ENCODE measurements at regions not wholly inside any gene's neighbourhood (a gene's known extent, or its start where the extent isn't known, plus 50 kb on each side); places are given as distances from the start of the nearest gene placed in this dataset.

DNA sequence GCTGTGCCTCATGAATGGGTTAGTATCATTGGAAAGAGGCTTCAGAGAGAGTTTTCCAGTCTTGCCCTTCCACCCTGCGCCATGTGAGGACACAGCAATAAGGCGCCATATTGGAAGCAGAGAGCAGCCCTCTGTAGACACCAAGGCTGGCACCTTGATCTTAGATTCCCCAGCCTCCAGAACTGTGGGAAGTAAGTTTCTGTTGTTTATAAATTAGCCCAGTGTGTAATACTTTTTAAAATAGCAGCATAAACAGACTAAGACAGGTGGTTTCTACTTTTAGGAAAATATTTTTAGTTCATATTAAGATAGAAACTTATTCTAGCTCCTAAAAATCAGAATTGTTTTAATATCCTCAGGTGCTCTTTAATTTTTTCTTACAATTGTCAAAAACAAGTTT lies 117.9 kb downstream of the TM9SF2 start:
- intact Hi-C loops (cut with DNase I), result no loop called here
- TF ChIP-seq, protein P1, sequence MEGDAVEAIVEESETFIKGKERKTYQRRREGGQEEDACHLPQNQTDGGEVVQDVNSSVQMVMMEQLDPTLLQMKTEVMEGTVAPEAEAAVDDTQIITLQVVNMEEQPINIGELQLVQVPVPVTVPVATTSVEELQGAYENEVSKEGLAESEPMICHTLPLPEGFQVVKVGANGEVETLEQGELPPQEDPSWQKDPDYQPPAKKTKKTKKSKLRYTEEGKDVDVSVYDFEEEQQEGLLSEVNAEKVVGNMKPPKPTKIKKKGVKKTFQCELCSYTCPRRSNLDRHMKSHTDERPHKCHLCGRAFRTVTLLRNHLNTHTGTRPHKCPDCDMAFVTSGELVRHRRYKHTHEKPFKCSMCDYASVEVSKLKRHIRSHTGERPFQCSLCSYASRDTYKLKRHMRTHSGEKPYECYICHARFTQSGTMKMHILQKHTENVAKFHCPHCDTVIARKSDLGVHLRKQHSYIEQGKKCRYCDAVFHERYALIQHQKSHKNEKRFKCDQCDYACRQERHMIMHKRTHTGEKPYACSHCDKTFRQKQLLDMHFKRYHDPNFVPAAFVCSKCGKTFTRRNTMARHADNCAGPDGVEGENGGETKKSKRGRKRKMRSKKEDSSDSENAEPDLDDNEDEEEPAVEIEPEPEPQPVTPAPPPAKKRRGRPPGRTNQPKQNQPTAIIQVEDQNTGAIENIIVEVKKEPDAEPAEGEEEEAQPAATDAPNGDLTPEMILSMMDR (IDR thresholded peaks at IDR 0.05), result no peak
- H3K27ac ChIP-seq, result peak overlapping the region; percentile 49 to 62

DNA sequence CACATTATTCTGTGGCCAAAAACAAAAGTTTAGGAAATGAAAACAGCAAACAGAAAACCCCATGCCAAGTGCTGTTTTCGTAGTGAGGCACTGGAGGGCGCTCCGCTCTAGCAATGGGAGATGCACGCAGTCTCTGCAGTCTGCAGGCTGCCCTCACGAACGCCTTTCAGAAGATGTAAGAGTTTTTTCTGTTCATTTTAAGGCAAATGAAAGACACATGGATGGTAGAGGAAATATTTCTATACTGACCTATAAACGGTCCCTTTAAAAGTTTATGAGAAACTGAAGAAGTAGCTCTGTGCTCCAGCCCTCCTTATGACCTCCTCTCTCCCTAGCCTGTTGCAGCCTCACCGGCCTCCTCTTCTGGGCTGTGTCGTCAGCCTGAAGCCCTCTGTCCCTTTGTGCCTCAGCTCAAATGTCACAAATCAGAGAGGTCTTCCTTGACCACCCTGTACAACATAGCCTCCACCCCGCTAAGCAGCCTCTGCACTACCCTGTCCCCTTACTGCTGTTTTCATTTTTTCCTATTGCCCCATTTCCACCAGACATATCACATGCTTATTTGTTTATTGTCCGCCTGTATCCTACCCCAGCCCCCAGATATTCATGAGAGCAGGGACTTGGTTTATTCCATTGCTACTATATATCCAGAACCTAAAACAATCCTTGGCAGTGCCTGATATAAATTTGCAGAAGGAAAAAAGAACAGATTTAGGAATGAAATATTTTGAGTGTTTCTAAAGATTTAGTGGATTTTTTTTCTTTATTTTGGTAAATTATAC lies 116.4 kb downstream of the TM9SF2 start:
- TF ChIP-seq, protein P1 (IDR thresholded peaks at IDR 0.05), result peak; percentile 65 to 79 (median 72)
- DNase-seq (ENCODE audit: low spot score in 2 of 2), result no peak
- Histone ChIP-seq H3K27ac (no peak overlapping the region), H3K4me3 (no peak overlapping the region), H3K27me3 (no peaks in the 10 kb centered on the region), H3K36me3 (no peaks in the 10 kb centered on the region), H3K4me1 (peaks cover 5 to 13% of the 10 kb centered on the region in 2 donors), H3K9me3 (no peaks in the 10 kb centered on the region)
- intact Hi-C loops (cut with DNase I), result loop anchor here (2.0 kb wide), 1 partner anchor 39 kb away; no protein-coding TSS in a partner anchor

More for the DNA sequence above, 117.9 kb downstream of the TM9SF2 start:
- H3K4me3 ChIP-seq, result no peak overlapping the region
- no peaks in the 10 kb centered on the region for H3K27me3 ChIP-seq
- no peaks in the 10 kb centered on the region for H3K9me3 ChIP-seq
- H3K4me1 ChIP-seq, result peaks cover 5 to 13% of the 10 kb centered on the region in 2 donors
- no peak for DNase-seq (ENCODE audit: low spot score in 2 of 2)
- H3K36me3 ChIP-seq, result no peaks in the 10 kb centered on the region

DNA sequence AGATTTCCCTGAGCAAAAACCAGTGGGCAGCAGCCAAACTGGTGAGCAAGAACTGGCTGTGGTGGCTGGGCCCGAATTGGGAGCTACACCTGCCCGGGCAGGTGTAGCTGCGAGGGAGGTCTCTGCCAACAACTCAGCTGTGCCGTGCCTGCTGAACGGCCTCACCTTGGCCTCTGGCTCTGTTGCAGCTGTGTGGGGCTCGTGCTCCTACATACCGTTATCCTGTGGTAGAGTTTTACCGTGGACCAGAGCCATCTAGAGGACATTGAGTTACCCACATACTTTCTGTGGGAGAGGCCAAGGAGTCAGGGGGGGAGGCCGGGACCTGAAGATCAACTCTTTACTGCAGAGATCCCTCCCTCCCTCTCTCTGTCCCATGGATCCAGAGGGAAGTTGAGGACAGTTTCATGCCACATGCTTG lies 113.2 kb downstream of the TM9SF2 start:
- intact Hi-C loops (cut with DNase I), result no loop called here
- H3K27ac ChIP-seq, result no peak overlapping the region
- H3K4me1 ChIP-seq, result peaks cover under 1 to 7% of the 10 kb centered on the region in 2 donors
- no peaks in the 10 kb centered on the region for H3K27me3 ChIP-seq
- H3K36me3 ChIP-seq, result no peaks in the 10 kb centered on the region
- H3K4me3 ChIP-seq, result no peak overlapping the region
- H3K9me3 ChIP-seq, result no peaks in the 10 kb centered on the region
- no peak for DNase-seq (ENCODE audit: low spot score in 2 of 2)
- TF ChIP-seq, protein P1 (IDR thresholded peaks at IDR 0.05), result no peak
